Ovary (tissue), 7 donors: ENCODE measurements at regions not wholly inside any gene's neighbourhood (a gene's known extent, or its start where the extent isn't known, plus 50 kb on each side); places are given as distances from the start of the nearest gene placed in this dataset.

Experiments used
- DNase-seq, 5 donors: peaks; one replicate each; pipeline ENCODE4 v3.0.0-alpha.2; 2019 to 2020
- H3K27ac ChIP-seq, 2 donors: fragments of 200-600 bp; one replicate each; pipeline versions ENCODE4 v1.5.1 to v1.8.0; 2019 to 2022
- H3K27me3 ChIP-seq: fragments of 200-600 bp; one replicate; pipeline ENCODE4 v1.8.0; 2022
- H3K36me3 ChIP-seq: fragments of 200-600 bp; sonication (generic); one replicate; pipeline ENCODE4 v1.5.1; 2019
- H3K4me1 ChIP-seq: one replicate; pipeline ENCODE4 v1.8.1; 2013; ENCODE audit warnings: mild to moderate bottlenecking, moderate library complexity; ENCODE audit not compliant: insufficient read depth
- H3K4me3 ChIP-seq: fragments of 200-600 bp; sonication (generic); one replicate; pipeline ENCODE4 v1.5.1; 2017
- H3K9me3 ChIP-seq, 2 donors: fragments of 200-600 bp in 1 of 2; sonication (generic) in 1 of 2; one replicate each; pipeline versions ENCODE4 v1.5.1 to v1.8.1; 2013 to 2019; ENCODE audit warnings: mild to moderate bottlenecking in 1 of 2, moderate library complexity in 1 of 2
- CTCF ChIP-seq, 3 donors: fragments of 450-650 bp in 2 of 3; fragments of 200-600 bp in 1 of 3; IDR thresholded peaks; one replicate each; pipeline versions ENCODE4 v1.5.1 to v1.8.0; 2016 to 2022; ENCODE audit warnings: antibody characterized with exemption in 3 of 3, mild to moderate bottlenecking in 1 of 3
- EP300 ChIP-seq: sonication (generic); formaldehyde crosslinking; IDR thresholded peaks from one replicate; pipeline ENCODE4 v1.6.1; 2017; ENCODE audit warnings: antibody characterized with exemption
- POLR2A ChIP-seq: fragments of 450-650 bp; IDR thresholded peaks from one replicate; pipeline ENCODE4 v1.6.1; 2017; ENCODE audit warnings: antibody characterized with exemption, mild to moderate bottlenecking, moderate library complexity
- WGBS, 3 donors: extraction: QIAGEN DNeasy Blood & Tissue Kit in 1 of 3; methylation state at CpG; one replicate each; pipeline versions ENCODE4 v1.1.5 to v1.1.7; 2013 to 2017; 5-methylcytosine and 5-hydroxymethylcytosine counted together
- intact Hi-C, 4 donors: fragments of 100-400 bp; cut with DNase I; formaldehyde crosslinking; loops; one replicate each; pipeline versions ENCODE4 v1.11.0 to v1.15.1; 2022 to 2023
- donor health status: DM: no; HTN: no; CAD: no; lungs with moderate emphysema.
- donor health status: DM: no; HTN: no; CAD: no.
- donor health status: Bipolar disorder and iron deficiency.
- donor health status: DM: no; HTN: no; CAD: no.
- donor health status: DM: yes; HTN: yes; CAD: no.

GRCh38 chr6:92180090-92180489 is 1239.3 kb downstream of the EPHA7 start:
- H3K27ac ChIP-seq = no peak overlapping the region
- H3K27me3 ChIP-seq = no peaks in the 10 kb centered on the region
- 61 to 74% (median 69%) methylated on average over 2 of the region's 2 CpGs for WGBS, 3 donors

GRCh38 chr6:92176666-92177065 is 1242.7 kb downstream of the EPHA7 start:
- no peak for TF ChIP-seq CTCF (IDR thresholded peaks at IDR 0.05)
- no peak for TF ChIP-seq POLR2A
- no peak for TF ChIP-seq EP300
- H3K36me3 ChIP-seq = no peaks in the 10 kb centered on the region
- WGBS, 3 donors = 24 to 36% (median 32%) methylated on average over 1 of the region's 1 CpG
- no peak for DNase-seq
- no peaks in the 10 kb centered on the region for H3K9me3 ChIP-seq
- intact Hi-C loops = no loop called here
- H3K27me3 ChIP-seq = no peaks in the 10 kb centered on the region
- no peak overlapping the region for H3K4me3 ChIP-seq
- H3K4me1 ChIP-seq = no peaks in the 10 kb centered on the region
- no peak overlapping the region for H3K27ac ChIP-seq

More at GRCh38 chr6:92180090-92180489, 1239.3 kb downstream of the EPHA7 start:
- H3K9me3 ChIP-seq = no peaks in the 10 kb centered on the region
- TF ChIP-seq CTCF (IDR thresholded peaks at IDR 0.05) (no peak), EP300 (no peak), POLR2A (no peak)
- intact Hi-C loops = no loop called here
- DNase-seq = no peak
- no peak overlapping the region for H3K4me3 ChIP-seq
- no peaks in the 10 kb centered on the region for H3K4me1 ChIP-seq
- H3K36me3 ChIP-seq = no peaks in the 10 kb centered on the region

GRCh38 chr6:92174398-92175073 is 1244.8 kb downstream of the EPHA7 start:
- Histone ChIP-seq H3K27ac (no peak overlapping the region), H3K27me3 (no peaks in the 10 kb centered on the region), H3K4me1 (no peaks in the 10 kb centered on the region), H3K4me3 (no peak overlapping the region), H3K9me3 (no peaks in the 10 kb centered on the region), H3K36me3 (no peaks in the 10 kb centered on the region)
- WGBS, 3 donors = 76 to 78% (median 76%) methylated on average over 6 of the region's 6 CpGs
- TF ChIP-seq CTCF (IDR thresholded peaks at IDR 0.05) (no peak), EP300 (no peak), POLR2A (no peak)
- intact Hi-C loops = no loop called here
- no peak for DNase-seq

- WGBS, 3 donors = 83 to 95% (median 89%) methylated on average over 1 of the region's 1 CpG
- H3K27ac ChIP-seq = no peak overlapping the region
- TF ChIP-seq CTCF (IDR thresholded peaks at IDR 0.05) (no peak), EP300 (no peak), POLR2A (no peak)
- no peaks in the 10 kb centered on the region for H3K27me3 ChIP-seq
- no peak for DNase-seq
- H3K4me1 ChIP-seq = no peaks in the 10 kb centered on the region
- intact Hi-C loops = no loop called here
- H3K36me3 ChIP-seq = no peaks in the 10 kb centered on the region
- H3K4me3 ChIP-seq = no peak overlapping the region
- no peaks in the 10 kb centered on the region for H3K9me3 ChIP-seq
Measured at GRCh38 chr6:92169506-92169905, 1249.9 kb downstream of the EPHA7 start.
